ENCODE measurements at regions not wholly inside any gene's neighbourhood (a gene's known extent, or its start where the extent isn't known, plus 50 kb on each side); places are given as distances from the start of the nearest gene placed in this dataset.

- H3K4me3 ChIP-seq, result no peak overlapping the region
- H3K27ac ChIP-seq, result no peak overlapping the region
Observed at GRCh38 chrX:20906571-20906970, 467.6 kb upstream of the CNKSR2 start.

GRCh38 chrX:20884565-20884964 lies 489.7 kb upstream of the CNKSR2 start:
- H3K27ac ChIP-seq, result no peak overlapping the region
- no peak overlapping the region for H3K4me3 ChIP-seq

GRCh38 chrX:20863649-20864048 lies 510.6 kb upstream of the CNKSR2 start:
- Histone ChIP-seq H3K27ac (no peak overlapping the region), H3K4me3 (no peak overlapping the region)

DNA sequence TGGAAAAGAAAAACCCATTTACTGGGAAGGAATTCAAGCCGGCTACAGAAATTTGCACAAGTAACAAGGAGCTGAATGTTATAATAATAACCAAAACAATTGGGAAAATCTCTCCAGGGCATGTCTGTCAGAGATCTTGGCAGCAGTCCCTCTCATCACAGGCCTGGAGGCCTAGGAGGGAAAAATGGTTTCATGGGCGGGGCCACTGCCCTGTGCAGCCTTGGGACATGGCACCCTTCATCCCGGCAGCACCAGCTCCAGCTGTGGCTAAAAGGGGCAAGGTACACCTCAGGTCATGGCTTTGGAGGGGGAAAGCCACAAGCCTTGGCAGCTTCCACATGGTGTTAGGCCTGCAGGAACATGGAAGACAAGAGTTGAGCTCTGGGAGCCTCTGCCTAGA lies 513.1 kb upstream of the CNKSR2 start:
- Histone ChIP-seq H3K4me3 (no peak overlapping the region), H3K27ac (no peak overlapping the region)

- Histone ChIP-seq H3K4me3 (no peak overlapping the region), H3K27ac (peak overlapping the region in 2 of 21 experiments; percentile 38 to 45)
Observed at GRCh38 chrX:20857746-20858145, 516.5 kb upstream of the CNKSR2 start.

DNA sequence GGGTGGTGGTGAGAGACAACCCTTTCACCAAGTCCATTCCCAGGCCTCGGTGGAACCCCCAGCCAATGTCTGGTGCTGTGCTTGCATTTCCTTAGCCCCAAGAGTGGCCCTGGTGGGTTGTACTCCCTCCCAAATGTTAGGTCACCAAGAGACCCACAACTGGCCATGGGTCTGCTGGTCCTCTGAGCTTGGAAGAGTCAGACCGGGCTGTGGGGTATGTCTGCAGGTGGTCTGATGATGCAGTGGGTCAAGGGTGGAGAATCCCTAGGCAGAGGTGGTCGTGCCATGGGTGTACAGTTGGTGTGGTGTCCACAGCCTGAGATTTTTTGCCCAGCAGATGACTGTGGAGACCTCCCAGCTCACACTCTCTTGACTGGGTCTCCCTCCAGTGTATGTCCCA lies 535.7 kb upstream of the CNKSR2 start:
- no peak overlapping the region for H3K4me3 ChIP-seq
- H3K27ac ChIP-seq, result no peak overlapping the region

GRCh38 chrX:20829665-20830491 lies 544.3 kb upstream of the CNKSR2 start:
- Histone ChIP-seq H3K4me3 (no peak overlapping the region), H3K27ac (no peak overlapping the region)

DNA sequence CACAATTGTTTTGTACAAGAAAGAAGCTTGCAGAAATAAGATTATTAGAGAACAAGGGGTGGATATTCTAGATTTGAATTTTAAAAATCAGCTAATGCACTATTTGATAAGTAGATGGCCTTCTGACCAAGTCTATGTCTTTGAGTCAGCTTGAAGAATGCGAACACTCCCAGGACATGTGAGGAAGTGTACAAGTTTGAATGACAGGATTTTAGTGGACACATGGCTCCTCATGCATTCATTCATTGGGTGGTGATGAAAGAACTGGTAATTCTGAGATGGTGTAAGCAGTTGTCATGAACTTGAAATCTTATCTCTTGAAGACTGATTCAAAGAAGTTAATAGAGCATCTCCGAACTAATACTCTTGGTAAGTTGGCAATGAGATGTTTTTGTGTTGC lies 548.2 kb upstream of the CNKSR2 start:
- Histone ChIP-seq H3K27ac (no peak overlapping the region), H3K4me3 (no peak overlapping the region)

GRCh38 chrX:20803971-20804370 lies 537.3 kb upstream of the RPS6KA3 start:
- Histone ChIP-seq H3K4me3 (no peak overlapping the region), H3K27ac (no peak overlapping the region)

DNA sequence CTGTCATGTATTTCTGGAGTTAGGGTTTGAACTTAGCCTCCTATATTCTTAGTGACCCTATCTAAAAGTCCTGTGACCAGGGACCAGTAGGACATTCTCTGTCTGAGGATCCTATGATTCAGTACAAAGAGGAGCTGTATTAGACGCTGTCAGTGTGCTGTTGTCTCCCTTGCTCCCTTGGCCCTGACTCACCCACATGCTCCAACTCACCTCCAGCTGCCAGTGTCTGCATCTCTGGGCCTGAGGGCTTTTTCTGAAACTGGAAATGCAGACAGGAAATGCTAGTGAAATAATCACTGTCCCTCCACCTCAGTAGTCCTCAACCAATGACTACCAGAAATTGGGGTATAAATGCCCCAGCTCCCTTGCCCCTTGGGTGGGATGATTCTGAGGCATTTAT lies 535.3 kb upstream of the RPS6KA3 start:
- Histone ChIP-seq H3K27ac (no peak overlapping the region), H3K4me3 (no peak overlapping the region)

- no peak overlapping the region for H3K4me3 ChIP-seq
- no peak overlapping the region for H3K27ac ChIP-seq
Observed at GRCh38 chrX:20796450-20796849, 529.7 kb upstream of the RPS6KA3 start.

DNA sequence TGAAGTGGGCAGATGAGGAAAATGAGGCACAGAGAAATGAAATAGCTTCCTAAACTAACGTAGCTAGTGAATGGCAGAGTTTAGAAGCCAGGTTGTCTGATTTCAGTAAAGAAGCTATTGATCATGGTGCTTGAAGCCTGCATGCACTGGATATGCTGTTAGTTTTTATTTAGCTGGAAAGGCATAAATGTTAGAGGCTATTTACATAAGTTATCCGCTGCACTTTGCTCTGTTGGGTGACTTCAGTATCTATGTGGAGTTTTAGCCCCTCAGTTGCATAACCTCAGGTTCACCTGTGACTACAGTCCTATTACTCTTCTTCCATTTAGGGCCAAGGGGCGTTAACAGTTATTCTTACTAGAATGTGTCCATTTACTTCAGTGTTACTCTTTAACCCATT lies 522.4 kb upstream of the RPS6KA3 start:
- H3K27ac ChIP-seq, result no peak overlapping the region
- H3K4me3 ChIP-seq, result no peak overlapping the region

GRCh38 chrX:20767346-20767745 lies 500.6 kb upstream of the RPS6KA3 start:
- Histone ChIP-seq H3K4me3 (no peak overlapping the region), H3K27ac (no peak overlapping the region)

DNA sequence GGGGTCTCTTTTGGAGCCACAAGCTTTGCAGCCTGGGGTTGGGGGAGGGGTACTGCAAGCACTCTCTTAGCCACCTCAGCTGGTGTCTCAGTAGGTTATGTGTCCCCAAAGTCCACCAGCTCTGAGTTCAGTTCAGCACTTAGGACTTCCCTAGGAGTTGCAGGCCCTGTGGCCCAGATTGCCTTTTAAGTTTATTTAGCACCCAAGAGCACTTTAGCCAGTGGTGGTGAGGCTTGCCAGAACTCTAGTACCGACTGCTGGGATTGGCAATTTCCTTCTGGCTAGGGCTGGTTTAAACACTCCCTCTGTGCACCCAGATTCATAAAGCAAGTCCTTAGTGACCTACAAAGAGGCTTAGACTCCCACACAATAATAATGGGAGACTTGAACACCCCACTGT lies 489.9 kb upstream of the RPS6KA3 start:
- H3K27ac ChIP-seq, result no peak overlapping the region
- H3K4me3 ChIP-seq, result no peak overlapping the region

DNA sequence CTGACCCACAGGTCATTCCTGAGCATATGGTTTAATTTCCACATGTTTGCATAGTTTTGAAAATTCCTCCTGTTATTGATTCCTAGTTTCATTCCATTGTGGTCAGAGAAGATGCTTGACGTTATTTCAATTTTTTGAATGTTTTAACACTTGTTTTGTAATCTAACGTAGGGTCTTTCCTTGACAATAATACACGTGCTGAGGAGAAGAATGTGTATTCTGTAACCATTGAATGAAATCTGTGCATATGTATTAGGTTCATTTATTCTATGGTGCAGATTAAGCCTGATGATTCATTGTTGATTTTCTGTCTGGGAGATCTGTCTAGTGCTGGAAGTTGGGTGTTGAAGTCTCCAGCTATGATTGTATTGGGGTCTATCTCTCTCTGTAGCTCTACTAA lies 486.4 kb upstream of the RPS6KA3 start:
- no peak overlapping the region for H3K4me3 ChIP-seq
- no peak overlapping the region for H3K27ac ChIP-seq

DNA sequence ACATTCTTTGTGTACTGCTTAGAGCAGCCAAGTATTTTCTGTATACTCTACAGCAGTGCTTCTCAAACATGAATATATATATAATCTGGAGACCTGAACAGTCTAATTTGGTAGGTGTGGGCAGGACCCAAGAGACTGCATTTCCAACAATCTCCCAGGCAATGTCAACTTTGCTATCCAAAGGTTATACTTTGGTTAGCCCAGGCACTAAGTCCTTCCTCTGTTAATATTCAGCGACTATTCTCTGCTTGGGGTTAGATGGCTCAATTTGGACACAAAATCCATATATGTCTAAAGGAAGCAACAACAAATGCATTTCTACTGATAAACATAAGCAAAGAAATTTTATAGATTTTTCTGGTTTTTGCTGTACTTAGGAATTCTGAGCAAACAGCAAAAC lies 480.0 kb upstream of the RPS6KA3 start:
- no peak overlapping the region for H3K27ac ChIP-seq
- no peak overlapping the region for H3K4me3 ChIP-seq

DNA sequence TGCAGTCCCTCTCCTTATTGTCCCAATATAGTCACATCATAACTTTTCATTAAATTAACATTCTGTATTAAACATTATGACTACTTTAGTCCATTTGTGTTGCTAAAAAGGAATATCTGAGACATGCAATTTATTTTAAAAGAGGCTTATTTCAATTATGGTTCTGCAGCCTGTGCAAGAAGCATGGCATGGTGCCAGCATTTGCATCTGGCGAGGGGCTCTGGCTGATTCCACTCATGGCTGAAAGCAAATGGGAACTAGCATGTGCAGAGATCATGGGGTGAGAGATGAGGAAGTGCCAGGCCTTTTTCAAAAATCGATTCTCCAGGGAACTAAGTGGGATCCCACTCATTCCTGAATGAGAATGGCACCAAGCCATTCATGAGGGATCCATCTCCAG lies 476.3 kb upstream of the RPS6KA3 start:
- Histone ChIP-seq H3K4me3 (no peak overlapping the region), H3K27ac (no peak overlapping the region)

DNA sequence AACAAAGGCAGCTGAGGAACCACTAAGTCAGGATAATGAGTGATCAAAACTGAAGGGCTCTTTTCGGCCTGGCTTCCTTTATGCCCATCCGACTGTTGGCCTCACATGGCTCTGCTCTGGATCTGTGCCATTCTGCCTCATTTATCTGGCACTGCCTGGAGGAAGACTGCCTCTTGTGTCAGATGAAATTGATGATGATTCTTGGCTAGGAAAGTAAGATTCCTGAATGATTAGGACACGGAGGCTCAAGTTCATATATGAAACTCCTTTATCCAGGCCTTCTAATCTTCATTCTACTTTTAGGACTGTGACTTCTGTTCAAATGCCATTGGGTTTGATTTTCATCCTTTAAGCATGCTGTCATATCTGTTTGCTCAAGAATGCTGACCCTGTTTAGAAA lies 475.4 kb upstream of the RPS6KA3 start:
- no peak overlapping the region for H3K27ac ChIP-seq

GRCh38 chrX:20740443-20740842 lies 473.7 kb upstream of the RPS6KA3 start:
- no peak overlapping the region for H3K27ac ChIP-seq

More for the DNA sequence above, 475.4 kb upstream of the RPS6KA3 start:
- no peak overlapping the region for H3K4me3 ChIP-seq

DNA sequence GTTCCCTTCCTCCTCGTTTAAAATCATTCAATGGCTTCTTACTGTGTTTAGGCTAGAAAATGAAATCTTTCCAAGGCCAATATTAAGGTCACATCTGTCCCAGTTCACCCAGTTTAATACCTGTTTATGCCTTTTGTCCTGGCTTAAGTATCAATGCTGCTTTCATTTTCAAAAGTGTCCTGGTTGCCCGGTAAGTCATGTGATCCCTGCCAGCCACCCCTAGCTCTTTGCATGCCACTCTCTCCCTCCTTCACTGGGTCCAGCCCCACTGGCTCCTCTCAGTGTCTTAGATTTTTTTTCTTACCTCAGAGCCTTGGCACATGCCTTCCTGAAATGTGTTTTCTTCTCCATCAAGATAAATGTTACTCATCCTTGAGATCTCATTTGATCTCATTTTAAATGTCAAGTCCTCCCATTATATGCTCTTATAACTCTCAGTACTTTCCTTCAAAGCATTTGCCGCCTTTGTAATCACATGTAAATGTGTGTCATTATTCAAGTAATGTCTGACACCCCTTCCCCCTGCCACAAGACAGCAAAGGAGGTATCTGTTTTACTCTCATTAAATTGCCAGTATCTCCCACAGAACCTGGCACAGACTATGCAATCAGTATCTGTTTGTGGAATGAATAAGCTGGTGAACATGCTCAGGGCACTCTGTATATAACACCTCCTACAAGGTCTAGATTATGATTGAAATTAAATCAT lies 472.5 kb upstream of the RPS6KA3 start:
- Histone ChIP-seq H3K4me3 (no peak overlapping the region), H3K27ac (no peak overlapping the region)

More at GRCh38 chrX:20740443-20740842, 473.7 kb upstream of the RPS6KA3 start:
- H3K4me3 ChIP-seq, result no peak overlapping the region

DNA sequence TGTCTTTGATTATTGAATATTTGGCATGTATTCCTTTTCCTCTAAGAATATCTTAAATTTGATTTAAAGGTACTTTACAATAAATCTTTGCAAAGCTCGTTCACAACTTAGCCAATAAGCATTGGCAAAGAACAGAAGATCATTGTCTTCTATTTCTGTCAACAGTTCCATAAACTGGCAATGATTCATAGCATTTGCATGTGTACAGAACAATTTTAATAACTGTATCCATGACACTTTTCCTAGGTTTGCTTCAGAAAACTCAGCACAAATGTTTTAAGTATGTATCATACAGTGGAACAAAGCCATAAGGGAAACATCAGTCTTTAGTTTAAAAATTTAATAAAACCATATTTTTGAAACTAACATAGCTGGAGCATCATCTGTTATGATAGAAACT lies 462.7 kb upstream of the RPS6KA3 start:
- H3K27ac ChIP-seq, result no peak overlapping the region
- H3K4me3 ChIP-seq, result no peak overlapping the region
